ENCODE measurements at regions not wholly inside any gene's neighbourhood (a gene's known extent, or its start where the extent isn't known, plus 50 kb on each side); places are given as distances from the start of the nearest gene placed in this dataset.

- TF ChIP-seq POLR2AphosphoS5 (IDR thresholded peaks at IDR 0.05) (no peak), POLR2A (IDR thresholded peaks at IDR 0.05) (no peak), CTCF (IDR thresholded peaks at IDR 0.05 in 8 of 11, conservative IDR thresholded peaks at IDR 0.05 in 3 of 11) (no peak)
- Histone ChIP-seq H3K27ac (no peak overlapping the region), H3K4me3 (no peak overlapping the region), H3K9me3 (peaks cover 0 to 18% (median 0%) of the 10 kb centered on the region in 8 donors), H3K4me1 (no peaks in the 10 kb centered on the region), H3K27me3 (replicated peaks in 1 of 7) (no peaks in the 10 kb centered on the region), H3K36me3 (no peaks in the 10 kb centered on the region)
- intact Hi-C loops (cut with DNase I; ENCODE audit: low total_unique reads), result no loop called here
- 10 to 26% (median 19%) methylated on average over 3 of the region's 3 CpGs for WGBS, 5 donors
- DNase-seq, result no peak
These were observed 112.0 kb upstream of the LRRC7 start for GRCh38 chr1:69455718-69456117.

GRCh38 chr1:69459244-69459643 lies 108.5 kb upstream of the LRRC7 start:
- intact Hi-C loops (cut with DNase I; ENCODE audit: low total_unique reads), result no loop called here
- peaks cover 0 to 24% (median 7%) of the 10 kb centered on the region in 8 donors for H3K9me3 ChIP-seq
- no peak for TF ChIP-seq POLR2AphosphoS5 (IDR thresholded peaks at IDR 0.05)
- TF ChIP-seq CTCF (IDR thresholded peaks at IDR 0.05 in 8 of 11, conservative IDR thresholded peaks at IDR 0.05 in 3 of 11), result no peak
- TF ChIP-seq POLR2A (IDR thresholded peaks at IDR 0.05), result no peak
- H3K27me3 ChIP-seq (replicated peaks in 1 of 7), result no peaks in the 10 kb centered on the region
- no peak for DNase-seq
- no peak overlapping the region for H3K27ac ChIP-seq
- H3K36me3 ChIP-seq, result no peaks in the 10 kb centered on the region
- no peak overlapping the region for H3K4me3 ChIP-seq
- H3K4me1 ChIP-seq, result no peaks in the 10 kb centered on the region

- Histone ChIP-seq H3K4me1 (no peaks in the 10 kb centered on the region), H3K4me3 (no peak overlapping the region), H3K27me3 (replicated peaks in 1 of 7) (no peaks in the 10 kb centered on the region), H3K27ac (no peak overlapping the region), H3K36me3 (no peaks in the 10 kb centered on the region), H3K9me3 (peaks cover 0 to 3% (median 0%) of the 10 kb centered on the region in 8 donors)
- WGBS, 5 donors, result 73 to 89% (median 83%) methylated on average over 2 of the region's 2 CpGs
- intact Hi-C loops (cut with DNase I; ENCODE audit: low total_unique reads), result no loop called here
- DNase-seq, result no peak
- TF ChIP-seq POLR2A (IDR thresholded peaks at IDR 0.05), result no peak
These were observed 92.7 kb upstream of the LRRC7 start for GRCh38 chr1:69475021-69475420.

GRCh38 chr1:69479734-69480133 lies 88.0 kb upstream of the LRRC7 start:
- intact Hi-C loops (cut with DNase I; ENCODE audit: low total_unique reads), result no loop called here
- H3K9me3 ChIP-seq, result peaks cover 0 to 3% (median 0%) of the 10 kb centered on the region in 8 donors
- no peaks in the 10 kb centered on the region for H3K27me3 ChIP-seq (replicated peaks in 1 of 7)
- no peaks in the 10 kb centered on the region for H3K4me1 ChIP-seq
- no peaks in the 10 kb centered on the region for H3K36me3 ChIP-seq
- no peak for DNase-seq
- WGBS, 5 donors, result 51 to 65% (median 55%) methylated on average over 1 of the region's 1 CpG
- no peak for TF ChIP-seq CTCF (IDR thresholded peaks at IDR 0.05 in 8 of 11, conservative IDR thresholded peaks at IDR 0.05 in 3 of 11)
- TF ChIP-seq POLR2AphosphoS5 (IDR thresholded peaks at IDR 0.05), result no peak
- no peak for TF ChIP-seq POLR2A (IDR thresholded peaks at IDR 0.05)
- H3K4me3 ChIP-seq, result no peak overlapping the region
- H3K27ac ChIP-seq, result no peak overlapping the region

GRCh38 chr1:69483246-69483645 lies 84.5 kb upstream of the LRRC7 start:
- Histone ChIP-seq H3K4me3 (no peak overlapping the region), H3K27ac (no peak overlapping the region), H3K9me3 (peaks cover 0 to 5% (median 0%) of the 10 kb centered on the region in 8 donors), H3K36me3 (no peaks in the 10 kb centered on the region), H3K4me1 (no peaks in the 10 kb centered on the region), H3K27me3 (replicated peaks in 1 of 7) (no peaks in the 10 kb centered on the region)
- 24 to 59% (median 32%) methylated on average over 2 of the region's 2 CpGs for WGBS, 5 donors
- no peak for DNase-seq
- intact Hi-C loops (cut with DNase I; ENCODE audit: low total_unique reads), result no loop called here
- TF ChIP-seq POLR2AphosphoS5 (IDR thresholded peaks at IDR 0.05), result no peak
- no peak for TF ChIP-seq CTCF (IDR thresholded peaks at IDR 0.05 in 8 of 11, conservative IDR thresholded peaks at IDR 0.05 in 3 of 11)
- no peak for TF ChIP-seq POLR2A (IDR thresholded peaks at IDR 0.05)
